Mucosa of gallbladder (tissue), 1 donor: ENCODE measurements at regions not wholly inside any gene's neighbourhood (a gene's known extent, or its start where the extent isn't known, plus 50 kb on each side); places are given as distances from the start of the nearest gene placed in this dataset.

ENCODE experiments used
- DNase-seq: peaks from one replicate; pipeline ENCODE4 v3.0.0-alpha.2; 2020; ENCODE audit warnings: low spot score
- donor health status: DM: no; HTN: no; CAD: no.

DNA sequence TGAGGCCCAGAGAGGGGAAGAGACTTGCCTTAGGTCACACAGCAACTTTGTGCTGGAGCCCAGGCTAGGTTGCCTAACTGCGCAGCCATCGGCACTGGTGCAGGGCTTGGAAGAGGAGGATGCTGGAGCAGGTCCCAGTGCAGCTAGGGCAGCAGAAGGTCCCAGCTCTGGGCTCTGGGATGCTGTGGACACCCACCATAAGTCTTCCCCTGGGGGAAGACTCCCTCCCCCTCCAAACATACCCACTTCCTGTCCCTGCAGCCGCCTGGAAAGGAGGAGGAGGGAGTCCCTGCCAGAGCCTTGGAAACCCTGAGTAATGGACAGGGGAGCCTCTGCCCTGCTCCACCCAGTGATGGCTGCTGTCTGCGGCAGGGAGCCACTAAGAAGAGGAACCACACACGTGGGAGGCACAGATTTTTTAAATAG lies 93.6 kb downstream of the NCR2 start:
- no peak for DNase-seq

DNA sequence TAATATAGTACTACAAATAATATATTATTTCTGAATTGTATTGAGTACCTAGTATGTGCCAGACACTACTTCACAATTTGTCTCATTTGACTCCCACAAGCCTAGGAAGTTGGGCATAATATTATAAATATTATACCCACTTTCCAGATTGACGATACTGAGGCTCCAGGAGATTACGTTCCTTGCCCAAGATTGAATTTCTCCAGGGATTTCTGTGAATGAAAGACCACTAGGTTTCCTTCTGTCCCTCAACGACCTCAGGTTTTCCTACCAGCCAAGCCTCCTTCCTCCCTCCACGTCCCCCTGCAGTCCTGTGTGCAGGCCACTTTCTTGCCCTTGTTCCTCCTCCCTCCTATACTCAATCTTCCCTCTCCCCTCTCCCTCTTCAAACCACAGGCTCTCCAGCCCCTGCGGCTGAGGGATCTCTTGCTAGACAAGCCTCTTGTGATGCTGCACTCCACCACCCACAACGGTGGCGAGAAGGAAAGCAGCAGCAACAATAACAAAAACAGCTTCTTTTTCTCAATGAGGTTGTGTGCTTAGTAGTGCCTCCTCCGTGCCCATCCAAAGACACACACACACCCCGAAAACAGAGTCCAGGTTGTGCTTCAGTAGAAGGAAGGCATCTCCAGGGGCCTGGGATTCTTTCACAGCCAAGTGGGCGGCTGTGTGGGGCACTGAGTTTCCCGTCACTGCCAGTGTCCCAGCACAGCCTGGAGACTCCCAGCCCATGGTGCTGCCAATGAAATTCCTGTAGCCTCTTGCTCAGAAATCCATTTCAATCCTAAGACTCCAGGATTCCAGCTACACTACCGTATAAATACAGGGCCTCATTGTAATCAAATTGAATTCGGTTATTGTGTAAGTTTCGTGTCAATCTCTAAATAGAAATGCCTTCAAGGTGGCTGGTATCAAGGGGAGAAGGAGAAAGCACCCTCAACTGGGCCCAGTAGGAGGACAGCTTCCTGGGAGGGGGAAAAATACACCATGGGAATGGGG lies 94.4 kb downstream of the NCR2 start:
- DNase-seq, result no peak

DNA sequence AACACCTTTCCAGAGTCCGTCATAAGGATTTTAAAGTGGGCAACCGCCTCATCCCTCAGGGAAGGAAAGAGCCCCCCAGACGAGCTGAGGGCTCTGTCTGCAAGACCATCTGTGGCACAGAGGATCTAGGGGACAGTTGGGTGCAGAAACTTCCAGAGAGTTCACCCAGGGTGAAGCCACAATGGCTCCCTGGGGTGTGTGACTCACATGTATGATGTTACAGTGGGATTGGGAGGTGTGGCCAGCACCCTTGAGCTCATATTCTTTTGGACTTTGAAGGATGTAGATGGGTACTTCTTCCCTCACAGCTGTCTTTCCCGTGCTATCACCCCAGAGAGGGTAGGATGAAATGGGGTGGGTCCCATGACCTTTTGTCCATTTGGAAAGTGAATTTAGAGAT lies 95.5 kb downstream of the NCR2 start:
- no peak for DNase-seq

DNA sequence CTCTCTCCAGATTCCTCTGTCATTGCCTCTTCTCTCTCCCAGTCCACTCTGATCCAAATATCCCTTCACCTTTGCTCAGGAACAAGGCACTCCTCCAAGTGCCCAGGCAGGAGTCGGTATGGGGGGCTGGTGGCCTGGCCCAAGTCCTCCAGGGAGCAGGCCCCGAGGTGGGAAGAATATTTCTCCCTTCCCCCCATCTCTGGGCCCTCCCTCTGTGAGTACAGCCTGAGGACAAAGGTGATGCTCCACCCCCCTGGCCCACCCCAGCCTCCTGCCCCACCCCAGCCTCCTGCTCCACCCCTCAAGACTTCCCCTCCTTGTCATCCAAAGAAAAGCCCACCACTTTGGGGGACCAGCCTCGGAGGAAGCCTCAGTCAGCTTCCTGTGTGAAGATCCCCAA lies 96.9 kb downstream of the NCR2 start:
- DNase-seq, result no peak

DNA sequence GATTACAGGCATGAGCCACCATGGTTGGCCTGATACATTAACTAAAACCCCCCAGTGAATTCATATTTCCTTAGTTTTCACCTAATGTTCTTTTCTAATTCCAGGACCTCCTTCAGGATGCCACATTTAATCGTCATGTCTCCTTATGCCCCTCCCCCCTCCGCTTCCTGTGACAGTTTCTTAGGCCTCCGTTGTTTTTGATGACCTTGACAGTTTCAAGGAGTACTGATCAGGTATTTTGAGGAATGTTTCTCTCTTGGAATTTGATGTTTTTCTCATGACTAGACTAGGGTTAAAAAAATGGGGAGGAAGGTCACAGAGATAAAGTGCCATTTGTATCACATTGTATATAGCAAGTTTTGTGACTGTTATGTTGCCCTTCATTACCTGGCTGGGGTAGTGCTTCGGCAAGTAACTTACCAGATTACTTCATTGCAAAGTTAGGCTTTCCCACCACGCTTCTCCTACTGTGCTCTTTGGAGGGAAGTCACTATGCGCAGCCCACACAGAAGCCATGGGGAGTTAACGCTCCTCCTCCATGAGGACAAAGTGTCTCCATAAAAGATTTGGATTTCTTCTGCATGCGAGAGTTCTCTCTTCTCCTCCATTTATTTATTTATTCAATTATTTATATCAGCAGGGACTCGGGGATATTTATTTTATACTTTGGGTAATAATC lies 99.5 kb downstream of the NCR2 start:
- no peak for DNase-seq

DNA sequence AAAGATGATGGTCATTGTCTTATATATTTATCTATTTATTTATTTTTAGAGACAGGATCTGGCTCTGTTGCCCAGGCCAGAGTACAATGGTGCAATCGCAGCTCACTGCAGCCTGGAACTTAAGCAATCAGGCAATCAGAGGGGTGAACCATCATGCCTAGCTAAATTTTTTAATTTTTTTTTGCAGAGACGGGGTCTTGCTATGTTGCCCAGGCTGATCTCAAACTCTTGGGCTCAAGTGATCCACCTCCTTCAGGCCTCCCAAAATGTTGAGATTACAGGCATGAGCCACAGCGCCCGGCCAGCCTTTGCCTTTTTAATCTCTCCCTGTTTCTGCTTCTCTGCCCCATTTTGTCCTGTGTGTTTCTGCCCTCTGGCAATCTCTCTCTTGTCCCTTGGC lies 102.2 kb downstream of the NCR2 start:
- no peak for DNase-seq

DNA sequence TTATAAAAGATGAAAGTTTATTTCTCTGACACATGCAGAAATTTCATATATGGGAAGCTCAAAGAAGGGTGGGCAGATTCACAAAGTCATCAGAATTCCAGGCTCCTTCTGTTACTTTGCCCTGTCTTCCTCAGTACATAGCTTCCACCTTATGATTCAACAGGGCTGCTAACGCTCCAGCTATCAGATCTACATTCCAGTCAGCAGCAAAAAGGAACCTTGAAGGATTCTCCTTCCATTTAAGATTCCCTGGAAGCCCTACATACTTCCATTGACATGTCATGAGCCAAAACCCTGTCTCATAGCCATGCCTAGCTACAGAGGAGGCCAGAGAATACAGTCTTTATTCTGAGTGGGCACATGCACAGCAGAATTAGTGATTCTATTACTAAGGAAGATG lies 103.3 kb downstream of the NCR2 start:
- DNase-seq, result no peak

DNA sequence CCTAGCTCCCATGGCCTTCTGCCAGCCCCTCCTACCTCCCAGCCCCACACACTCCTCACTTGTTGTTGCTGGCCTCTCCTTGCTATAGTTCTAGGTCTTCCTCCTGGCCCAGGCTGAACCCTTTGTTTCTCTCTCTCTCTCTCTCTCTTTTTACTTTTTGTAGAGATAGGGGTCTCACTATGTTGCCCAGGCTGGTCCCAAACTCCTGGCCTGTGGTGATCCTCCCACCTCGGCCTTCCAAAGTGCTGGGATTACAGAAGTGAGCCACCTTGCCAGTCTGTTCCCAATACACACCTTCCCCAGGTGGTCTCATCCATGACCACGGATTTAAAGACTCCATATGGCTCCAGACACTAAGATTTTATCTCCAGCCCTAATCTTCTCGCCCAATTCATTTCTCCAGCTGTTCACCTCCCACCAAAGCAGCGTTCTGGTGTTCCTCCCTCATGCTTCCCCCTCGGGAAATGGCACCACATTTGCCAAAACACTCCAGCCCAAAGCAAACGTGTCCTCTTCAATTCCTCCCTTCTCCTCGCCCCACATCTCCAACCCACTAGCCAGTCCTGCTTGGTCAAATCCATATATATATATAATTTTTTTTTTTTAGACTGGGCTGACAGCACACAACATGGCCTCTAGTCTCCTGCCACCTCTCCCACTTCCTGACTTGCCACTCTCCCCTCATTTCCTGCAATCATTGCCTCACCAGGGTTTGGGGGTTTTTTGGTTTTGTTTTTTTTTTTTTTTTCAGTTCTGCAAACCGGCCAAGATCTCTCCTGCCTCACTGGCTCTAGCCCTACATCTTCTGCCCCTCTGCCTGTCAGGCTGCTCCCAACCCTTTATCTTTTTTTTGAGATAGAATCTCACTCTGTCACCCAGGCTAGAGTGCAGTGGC lies 104.4 kb downstream of the NCR2 start:
- no peak for DNase-seq

DNA sequence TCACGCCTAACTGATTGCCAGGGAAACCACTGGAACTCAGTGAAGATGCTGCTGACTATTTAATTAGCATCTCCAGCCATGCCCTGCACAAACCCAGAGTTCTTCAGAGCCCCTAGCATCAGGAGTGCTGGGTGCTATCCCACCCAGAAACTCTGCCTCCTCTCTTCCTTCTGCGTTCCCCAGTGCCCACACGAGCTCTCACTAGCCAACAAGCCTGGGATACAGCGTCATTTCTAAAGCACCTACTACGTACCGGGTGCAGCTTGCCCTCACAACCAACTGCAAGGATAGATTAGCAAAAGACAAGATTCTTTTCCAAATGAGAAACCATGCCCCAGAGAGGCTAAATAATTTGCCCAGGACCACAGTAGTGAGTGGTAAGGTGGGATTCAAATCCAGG lies 105.2 kb upstream of the FOXP4 start:
- no peak for DNase-seq

DNA sequence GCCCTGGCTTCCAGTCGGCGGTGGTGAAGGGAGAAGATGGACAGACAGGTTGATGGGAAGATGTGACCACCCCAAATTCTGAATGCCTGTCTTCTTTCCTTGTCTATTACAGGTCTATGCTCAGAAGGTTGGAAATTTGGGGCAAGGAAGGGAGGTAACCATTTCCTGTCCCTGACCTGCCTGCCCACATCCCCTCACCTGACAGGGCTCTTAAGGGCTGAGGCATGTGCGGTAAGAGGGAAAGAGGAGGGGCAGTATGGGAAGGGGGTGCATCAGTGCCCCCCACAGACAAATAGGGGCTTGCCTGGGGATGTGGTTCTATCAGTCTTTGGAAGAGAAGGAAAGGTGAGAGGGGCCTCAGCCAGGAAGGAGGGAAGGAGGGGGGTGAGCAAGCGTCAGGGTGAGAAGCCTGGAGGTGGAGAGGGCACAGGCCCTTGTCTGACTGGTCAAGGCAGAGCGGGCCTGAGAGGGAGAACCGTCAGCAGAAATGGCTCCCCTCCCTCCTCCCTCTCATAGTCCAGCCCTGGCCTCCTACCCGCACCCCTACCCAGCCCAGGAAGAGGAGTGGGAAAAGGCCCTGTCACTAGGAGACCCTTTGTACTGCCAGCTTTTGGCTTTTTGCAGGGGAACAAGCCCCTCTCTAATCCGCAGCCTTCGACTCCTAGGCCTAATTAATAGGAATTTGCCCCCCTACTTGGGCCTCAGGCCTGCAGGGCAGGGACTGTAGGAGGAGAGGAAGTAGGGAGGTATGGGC lies 104.4 kb upstream of the FOXP4 start:
- DNase-seq, result no peak

DNA sequence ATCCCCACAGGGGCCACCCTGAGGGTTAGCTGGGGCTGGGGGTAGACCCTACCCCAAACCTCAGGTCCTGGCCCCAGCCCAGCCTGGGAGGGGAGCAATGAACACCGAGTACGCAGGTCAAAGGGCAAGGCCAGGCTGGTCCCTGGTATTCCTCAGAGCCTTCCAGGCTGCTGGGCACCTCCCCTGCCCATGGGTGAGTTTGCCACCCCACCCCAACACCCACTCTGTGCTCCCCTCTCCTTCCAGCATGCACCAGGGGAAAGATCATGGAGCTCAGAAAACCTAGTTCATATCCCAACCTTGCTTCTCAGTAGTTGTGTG lies 103.9 kb upstream of the FOXP4 start:
- DNase-seq, result no peak

DNA sequence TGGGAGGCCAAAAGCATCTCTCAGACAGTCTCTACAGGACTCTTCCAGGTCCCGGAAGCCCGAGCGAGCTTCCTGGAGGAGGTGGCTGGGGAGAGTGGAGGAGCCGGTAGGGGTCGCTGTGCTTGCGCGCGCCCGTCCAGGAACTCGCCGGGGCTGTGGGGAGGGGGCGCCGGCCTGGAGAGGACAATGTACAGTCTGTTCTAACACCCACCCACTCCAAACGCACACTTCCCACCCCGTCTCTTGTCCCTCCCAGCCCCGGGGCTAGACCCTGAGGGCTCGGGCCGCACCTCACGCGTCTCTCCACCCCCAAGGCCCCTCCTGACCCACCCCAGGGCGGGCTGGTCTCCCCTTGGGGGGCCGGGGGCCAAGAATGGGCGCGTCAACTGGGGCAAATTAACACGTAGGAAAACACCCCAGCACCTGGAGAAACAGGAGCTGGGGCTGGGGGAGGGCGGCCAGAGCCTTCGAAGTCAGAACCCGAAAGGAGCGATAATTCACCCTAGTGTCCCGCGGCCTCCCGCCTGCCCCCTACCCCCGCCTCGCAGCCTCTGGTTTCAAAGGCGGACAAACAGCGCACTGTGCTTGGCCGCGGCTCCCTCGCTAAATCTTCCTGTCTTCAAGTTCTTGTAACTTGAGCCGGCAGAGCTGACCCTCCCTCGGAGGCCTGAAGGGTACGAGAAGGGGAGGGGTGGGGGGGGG lies 103.2 kb upstream of the FOXP4 start:
- peak; percentile 27 for DNase-seq

DNA sequence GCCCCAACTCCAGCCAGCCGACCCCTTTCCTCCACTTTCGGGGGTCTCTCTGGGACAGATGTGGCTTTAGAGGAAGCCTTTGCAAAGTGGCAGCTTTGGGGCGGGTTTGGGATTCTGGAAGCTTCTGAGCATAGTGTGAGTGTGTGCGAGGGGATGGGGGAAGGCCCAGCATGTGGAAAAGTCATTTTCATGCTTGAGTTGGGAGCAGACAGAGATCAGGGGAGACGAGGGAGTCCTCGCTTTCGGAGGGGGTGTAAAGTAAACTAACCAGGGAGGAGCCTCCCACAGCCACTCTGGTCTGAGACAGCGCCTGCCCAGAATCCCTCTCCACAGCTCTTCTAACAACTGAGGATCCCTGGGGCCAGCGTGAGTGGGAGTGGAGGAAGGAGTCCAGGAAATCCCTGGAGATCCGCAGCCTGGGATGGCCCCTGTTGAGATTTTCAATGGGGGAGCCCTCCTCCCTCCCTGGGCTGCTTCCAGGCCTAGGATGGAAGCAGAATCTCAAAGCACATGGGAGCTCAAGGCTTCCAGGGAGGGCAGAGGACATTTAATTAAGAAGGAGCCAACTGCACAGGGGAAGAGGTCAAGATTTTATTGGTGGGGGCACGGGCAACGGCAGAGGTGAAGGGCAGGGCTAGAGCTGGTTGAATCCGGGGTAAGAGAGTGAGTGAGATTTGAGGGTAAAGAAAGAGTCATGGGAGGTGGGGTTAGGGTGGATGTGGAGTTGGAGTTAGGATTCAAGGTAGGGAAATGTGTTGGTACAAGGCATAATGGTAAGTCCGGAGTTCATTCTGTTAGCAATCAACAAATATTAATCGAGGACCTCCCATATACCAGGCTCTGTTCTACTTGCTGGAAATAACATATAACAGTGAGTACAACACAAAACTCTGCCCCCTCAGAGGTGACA lies 102.3 kb upstream of the FOXP4 start:
- DNase-seq, result no peak

DNA sequence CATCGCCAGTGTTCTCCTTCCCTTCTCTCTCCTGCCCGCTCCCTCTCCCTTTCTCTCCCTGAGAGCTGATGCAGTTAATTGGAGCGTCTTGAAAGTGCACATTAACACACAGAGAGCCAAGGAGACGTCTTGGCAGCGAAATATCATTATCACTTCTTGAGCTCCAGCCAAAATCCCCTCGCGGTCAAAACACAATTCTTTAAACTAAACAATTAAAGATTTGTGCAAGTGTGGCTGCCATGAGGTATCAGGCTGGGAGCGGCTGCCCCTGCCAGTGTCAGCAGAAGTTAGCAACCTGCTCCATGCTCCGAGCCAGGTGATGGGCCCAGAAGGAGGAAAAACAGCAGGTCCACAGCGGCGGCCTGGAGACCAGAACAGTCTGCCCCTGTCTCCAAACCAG lies 100.9 kb upstream of the FOXP4 start:
- no peak for DNase-seq

DNA sequence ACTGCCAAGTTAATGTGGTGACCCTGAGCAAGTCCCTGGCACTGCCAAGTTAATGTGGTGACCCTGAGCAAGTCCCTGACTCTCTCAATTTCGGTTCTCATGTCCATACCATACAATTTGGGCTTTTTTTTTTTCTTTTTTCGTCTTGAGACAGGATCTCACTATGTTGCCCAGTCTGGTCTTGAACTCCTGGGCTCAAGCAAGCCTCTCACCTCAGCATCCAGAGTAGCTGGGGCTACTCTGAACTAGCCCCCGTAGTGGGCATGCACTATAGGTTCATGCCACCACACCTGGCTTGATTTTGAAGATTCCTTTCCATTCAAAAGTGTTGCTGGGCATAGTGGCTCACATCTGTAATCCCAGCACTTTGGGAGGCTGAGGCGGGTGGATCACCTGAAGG lies 100.0 kb upstream of the FOXP4 start:
- DNase-seq, result no peak

DNA sequence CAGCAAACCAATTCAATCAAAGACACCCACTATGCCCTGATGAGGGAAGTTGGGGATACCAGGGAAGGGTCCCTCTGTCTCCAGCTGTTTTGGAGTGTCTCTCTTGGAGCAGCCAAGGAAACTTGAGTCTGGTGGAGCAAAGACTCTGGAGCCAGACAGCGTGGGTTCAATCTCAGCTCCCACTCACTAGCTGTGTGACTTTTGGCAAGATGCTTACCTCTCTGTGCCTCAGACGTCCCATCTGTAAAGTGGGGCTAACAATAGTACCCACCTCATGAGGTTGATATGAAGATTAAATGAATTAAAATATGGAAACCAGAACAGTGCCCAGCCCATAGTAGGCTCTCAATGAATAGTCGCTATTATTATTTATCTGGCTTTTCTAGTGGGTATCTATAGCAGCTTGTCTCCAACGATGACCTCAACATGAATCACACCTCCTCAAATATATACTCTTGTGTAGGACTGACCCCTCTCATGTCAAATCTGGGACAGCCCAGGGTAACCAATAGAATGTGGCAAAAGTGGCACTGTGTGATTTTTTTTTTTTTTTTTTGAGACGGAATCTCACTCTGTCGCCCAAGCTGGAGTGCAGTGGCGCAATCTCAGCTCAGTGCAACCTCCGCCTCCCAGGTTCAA lies 99.2 kb upstream of the FOXP4 start:
- no peak for DNase-seq

DNA sequence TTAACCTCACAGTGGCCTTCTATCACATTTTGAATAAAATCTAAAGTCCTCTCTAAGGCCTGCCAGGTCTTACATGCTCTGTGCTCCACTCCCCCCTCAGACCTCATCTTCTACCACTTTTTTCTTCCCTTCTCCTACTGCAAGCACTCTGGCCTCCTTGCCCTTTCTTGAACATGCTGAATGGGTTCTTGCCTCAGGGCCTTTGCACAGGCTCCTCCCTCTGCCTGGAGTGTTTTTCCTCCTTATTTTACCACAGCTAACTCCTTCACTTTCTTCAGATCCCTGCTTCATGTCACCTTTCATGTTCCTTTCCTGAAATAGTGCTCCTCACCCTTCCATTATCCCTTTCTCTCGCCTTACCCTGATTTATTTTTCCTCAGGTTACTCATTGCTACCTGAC lies 97.9 kb upstream of the FOXP4 start:
- no peak for DNase-seq

DNA sequence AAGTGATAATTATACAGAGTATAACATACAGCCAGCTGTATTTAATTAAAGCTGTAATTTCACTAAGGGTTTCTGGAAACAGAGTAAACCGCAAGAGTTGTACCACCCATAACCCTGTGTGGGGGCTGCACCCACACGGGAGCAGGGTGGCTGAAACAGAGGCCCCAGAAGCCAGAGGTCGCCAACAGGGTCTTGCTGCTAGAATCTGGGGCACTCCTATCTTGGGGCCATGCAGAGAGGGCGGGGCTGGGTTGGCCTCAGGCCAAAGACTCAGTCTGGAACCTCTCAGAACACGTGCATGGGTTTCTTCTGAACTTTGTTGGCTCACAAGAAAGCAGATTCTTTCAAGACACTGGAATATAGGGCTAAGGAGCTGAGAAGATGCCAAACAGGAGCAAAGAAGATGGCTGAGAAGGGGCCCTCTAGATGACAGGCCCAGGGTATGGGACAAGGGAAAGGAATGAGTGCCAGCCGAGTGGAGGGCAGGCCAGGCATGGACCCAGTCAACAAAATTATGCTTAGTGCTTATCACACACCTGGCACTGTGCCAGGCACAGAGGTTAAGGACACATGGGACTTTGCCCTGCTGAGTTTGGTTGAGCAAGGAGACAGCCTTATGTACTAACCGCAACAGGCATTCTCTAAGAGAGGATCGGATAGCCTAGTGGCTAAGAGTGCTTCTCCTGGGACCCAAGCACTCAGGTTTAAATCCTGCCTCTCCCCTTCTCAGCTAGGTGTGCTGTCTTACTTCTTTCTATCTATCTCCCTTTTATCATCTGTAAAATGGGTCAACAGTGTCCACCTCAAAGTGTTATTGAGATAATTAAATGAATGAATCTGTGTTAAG lies 96.6 kb upstream of the FOXP4 start:
- DNase-seq, result peak; percentile 82
